Stimulated activated CD8-positive, alpha-beta memory T cell treated with anti-CD3 and anti-CD28 coated beads, Interleukin-2, amount 100 ng/mL, for 1 hour (primary cell): ENCODE measurements at regions not wholly inside any gene's neighbourhood (a gene's known extent, or its start where the extent isn't known, plus 50 kb on each side); places are given as distances from the start of the nearest gene placed in this dataset.

Source experiments
- DNase-seq, 2 donors: peaks; one replicate each; pipeline ENCODE4 v3.0.0-alpha.2; 2020; ENCODE audit warnings: low read depth in 2 of 2

DNA sequence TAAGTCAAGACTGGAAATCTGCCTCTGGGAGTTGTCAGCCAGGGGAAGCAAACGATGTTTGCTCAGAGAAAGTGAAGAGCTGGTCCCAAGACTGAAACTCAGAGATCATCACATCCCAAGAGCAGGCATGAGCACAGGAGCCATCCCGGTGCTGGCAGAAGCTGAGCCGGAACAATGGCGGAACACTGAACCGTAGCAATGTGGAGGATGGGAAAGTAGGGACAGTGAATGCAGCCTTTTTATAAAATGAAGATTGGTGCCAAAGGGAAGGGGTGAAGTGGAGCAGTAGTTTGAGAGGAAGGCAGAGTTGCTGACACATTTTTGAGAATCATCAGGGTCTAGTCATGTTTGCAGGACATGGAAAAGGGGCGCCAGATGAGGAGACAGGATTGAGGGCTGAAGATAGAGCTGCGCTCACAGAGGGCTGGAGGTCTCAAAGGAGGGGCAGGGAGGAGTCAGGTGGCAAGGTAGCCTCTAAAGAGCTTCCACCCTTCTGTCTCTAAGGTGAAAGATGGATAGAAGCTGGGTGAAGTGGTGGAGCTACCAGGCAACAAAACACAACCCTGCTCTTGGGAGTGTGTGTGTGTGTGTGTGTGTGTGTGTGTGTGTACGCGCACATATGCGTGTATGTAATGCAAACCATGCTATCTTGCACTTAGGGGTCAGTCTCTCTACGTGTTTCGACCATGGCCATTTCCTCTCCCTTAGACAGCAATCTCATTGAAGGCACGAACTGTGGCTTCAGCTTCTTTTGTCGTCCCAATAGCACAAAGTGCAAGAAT, 94.3 kb upstream of the IRF2BP2 start:
- DNase-seq = no peak

DNA sequence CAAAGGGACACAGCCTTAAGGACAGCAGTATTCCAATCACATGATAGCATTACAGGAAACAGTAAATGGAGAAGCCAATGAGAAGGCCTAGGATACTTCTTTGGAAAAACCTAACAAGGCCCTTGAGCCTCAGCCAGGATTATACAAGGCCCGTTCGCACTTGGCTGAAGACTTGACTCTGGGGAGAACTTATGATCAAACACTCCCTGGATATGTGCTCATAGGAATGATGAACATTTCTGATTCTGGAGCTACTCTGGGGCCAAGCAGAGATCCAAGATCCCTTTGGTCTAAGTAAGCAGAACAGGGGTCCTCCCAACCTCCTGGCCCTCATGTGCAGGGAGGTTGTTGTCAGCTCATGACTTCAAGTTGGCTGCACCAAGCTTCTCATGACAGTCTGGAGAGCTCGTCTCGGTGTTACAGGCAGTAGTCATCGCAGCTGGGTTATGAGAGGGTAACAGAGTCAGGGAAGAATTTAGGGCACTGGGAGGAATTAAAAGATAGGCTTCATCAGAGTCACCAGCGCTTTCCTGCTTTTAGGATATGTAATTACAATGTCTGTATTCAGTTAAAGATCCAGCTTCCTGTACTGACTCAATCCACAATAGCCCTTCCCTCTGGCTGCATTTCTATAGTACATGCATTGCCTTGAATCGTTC, 92.5 kb upstream of the IRF2BP2 start:
- no peak for DNase-seq

DNA sequence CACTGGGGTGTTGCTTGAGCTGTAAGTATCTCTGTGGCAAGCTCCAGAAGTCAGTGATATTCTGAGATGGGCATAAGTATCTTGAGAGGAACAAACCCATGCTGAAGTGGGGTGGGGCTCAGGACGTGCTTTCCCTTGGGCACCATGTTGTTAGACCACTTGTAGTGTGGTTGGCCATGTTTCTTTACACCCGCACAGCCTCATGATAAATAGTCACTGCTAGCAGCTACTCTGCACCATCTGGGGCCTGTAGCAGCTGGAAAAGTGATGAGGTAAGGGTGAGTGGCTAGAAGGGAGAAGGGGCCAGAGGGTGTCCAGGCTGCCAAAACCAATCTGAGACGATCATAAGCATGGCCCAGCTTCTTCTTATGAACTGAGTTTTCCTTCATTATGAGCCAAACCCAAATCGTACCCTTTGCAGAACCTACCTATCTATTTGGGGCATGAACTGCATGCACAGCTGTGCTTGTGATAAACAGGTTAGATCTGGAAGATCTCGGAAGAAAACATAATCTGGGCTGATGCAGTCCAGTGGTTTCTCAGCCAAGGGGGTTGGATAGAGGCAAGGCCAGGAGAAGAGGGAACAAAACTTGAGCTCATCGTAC, 91.9 kb upstream of the IRF2BP2 start:
- no peak for DNase-seq

- no peak for DNase-seq
Observed at GRCh38 chr1:234699795-234700665, 90.1 kb upstream of the IRF2BP2 start.

- no peak for DNase-seq
Observed at GRCh38 chr1:234698686-234699085, 88.7 kb upstream of the IRF2BP2 start.

- DNase-seq = no peak
Observed at GRCh38 chr1:234697741-234698140, 87.8 kb upstream of the IRF2BP2 start.

- DNase-seq = no peak
Observed at GRCh38 chr1:234697015-234697414, 87.0 kb upstream of the IRF2BP2 start.

DNA sequence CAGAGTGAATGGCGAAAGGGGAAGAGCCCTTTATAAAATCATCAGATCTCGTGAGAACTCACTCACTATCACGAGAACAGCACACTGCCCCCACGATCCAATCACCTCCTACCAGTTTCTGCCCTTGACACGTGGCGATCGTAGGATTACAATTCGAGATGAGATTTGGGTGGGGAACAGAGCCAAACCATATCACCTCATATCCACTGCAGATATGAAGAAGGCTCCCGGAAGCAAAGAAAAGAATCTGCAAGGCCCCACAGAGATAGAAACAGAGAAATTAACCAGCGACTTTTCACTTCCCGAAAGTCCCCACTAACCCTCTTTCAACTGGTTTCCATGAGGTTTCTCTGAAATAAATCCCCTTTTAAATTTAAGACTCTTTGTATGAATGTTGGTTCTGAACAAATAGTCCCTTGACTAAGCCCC, 86.2 kb upstream of the IRF2BP2 start:
- DNase-seq = no peak

GRCh38 chr1:234694661-234695060, 84.7 kb upstream of the IRF2BP2 start:
- no peak for DNase-seq

- DNase-seq = no peak
Observed at GRCh38 chr1:234692966-234693580, 83.1 kb upstream of the IRF2BP2 start.

DNA sequence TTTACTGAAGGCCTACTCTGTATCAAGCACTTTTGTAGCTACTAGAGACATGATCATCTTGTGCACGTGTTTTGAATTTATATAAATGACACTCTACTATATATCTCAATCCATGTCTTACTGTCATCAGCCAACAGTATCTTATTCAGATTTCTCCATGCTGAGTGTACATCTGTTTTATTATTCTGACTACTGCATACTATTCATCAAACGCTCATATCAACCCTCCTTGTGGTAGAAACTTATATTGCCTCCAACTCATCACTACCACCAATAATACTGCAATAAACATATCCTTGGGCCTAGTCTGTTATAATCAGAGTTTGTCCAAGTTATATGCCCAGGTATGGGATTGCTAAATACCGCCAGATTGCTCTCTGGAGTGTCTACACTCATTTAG, 81.6 kb upstream of the IRF2BP2 start:
- no peak for DNase-seq

- no peak for DNase-seq
Observed at GRCh38 chr1:234690872-234691271, 80.9 kb upstream of the IRF2BP2 start.

DNA sequence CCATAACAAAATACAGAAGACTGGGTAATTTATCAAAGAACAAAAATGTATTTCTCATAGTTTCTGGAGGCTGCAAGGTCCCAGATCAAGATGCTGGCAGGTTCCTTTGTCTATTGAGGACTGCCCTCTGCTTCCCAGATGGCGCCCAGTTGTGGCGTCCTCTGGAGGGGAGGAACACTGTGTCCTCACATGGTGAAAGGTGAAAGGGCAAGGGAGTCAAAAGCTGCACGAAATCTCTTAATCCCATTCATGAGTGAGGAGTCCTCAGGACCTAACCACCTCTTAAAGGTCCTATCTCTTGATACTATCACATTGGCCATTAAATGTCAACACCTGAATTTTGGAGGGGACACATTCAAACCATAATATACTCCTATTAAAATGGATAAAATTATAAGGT, 79.3 kb upstream of the IRF2BP2 start:
- no peak for DNase-seq

GRCh38 chr1:234687011-234687410, 77.0 kb upstream of the IRF2BP2 start:
- DNase-seq = no peak

- no peak for DNase-seq
Observed at GRCh38 chr1:234686035-234686434, 76.1 kb upstream of the IRF2BP2 start.

DNA sequence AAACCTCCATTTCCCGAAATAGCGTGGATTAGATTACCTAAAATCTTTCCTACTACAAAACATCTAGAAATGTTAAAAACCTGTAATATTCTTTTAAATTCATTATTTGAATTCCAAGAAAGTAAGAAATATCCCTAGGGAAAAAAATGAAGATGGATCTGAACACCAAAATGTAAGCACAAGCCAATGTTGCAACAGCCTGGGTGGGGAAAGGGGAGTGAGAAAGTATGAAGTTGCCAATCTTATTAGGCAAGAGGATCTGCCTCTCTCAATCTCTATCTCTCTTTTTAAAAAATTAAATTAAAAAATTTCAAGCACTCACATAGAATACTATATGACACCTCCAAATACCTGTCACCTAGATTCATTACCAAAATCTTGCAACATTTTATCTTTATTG, 74.9 kb upstream of the IRF2BP2 start:
- no peak for DNase-seq

DNA sequence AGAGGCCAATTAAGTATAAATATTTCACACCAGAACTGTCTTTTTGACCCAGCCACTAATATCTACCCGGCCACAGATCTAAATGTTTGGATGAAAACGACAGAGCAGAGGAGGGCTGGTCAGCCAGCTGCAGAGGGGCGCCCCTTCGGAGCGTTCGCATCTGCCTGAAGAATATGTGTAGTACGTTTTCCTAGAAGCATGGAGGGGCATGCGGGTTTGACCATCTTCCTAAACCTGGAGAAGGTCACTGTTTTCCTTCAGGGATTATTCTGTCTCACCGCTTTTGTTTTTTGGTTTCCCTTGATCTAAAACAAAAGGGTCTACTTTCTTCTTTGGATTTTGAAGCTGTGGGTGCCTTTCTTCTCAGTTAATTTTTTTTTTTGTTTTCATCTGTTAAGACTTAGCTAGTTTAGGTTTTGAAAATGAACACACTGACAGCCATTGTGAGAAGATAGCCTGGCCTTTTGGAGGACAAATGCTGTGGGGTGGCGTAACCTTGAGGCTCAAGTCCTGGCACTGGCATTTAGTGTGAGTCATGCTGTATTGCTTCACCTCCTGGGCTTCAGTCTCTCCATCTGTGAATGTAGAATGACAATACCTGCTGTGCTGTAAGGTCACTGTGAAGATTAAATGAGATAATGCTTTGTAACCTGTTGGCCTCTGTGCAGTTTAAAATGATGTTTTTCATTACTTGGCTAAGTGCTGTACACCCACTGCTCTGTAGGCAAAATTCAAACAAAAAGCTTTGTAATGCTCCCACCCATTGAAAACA, 74.1 kb upstream of the IRF2BP2 start:
- no peak for DNase-seq

GRCh38 chr1:234683127-234683860, 73.3 kb upstream of the IRF2BP2 start:
- no peak for DNase-seq

DNA sequence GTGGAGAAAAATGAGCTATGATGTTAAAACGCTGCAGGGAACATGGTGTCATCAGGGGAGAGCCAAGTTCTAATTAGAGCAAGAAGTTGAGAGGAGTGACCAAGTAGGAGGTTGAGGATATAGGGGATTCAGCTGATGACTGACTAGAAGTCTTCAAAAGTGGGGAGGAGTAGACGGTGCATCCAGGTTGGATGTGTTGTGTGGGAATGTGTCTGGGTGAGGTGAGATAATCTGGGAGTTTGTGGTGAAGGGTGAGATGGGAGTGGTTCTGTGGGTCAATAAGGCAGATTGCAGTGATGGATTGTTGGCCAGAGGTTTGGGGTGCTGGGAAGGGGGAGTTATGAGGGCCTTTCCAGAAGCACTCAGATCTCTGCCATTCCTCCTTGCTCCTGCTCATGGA, 72.0 kb upstream of the IRF2BP2 start:
- no peak for DNase-seq

DNA sequence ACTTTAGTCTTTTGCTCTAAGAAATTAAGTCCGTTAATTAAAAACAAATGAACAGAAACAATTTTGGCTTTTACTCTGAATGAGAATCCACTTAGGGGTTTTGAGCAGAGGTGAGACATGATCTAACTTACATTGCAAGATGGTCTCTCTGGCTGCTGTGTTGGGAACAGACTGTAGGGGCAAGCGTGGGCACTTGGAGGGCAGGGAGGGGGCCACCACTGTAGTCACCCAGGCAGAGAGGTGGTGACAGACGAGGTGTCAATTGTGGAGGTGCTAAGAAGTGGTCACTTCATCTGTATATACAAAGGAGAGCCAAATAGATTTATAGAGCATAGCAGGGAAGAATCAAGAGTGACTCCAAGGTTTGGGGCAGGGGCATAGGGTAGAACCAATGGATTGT, 71.1 kb upstream of the IRF2BP2 start:
- no peak for DNase-seq
